Fibroblast of lung (primary cell): ENCODE measurements at regions not wholly inside any gene's neighbourhood (a gene's known extent, or its start where the extent isn't known, plus 50 kb on each side); places are given as distances from the start of the nearest gene placed in this dataset.

Source experiments
- DNase-seq, 2 donors: peaks; one replicate each; pipeline versions ENCODE4 v3.0.0 to v3.0.0-alpha.2; 2010; ENCODE audit warnings: low read depth in 2 of 2
- H2AFZ ChIP-seq: 2 replicates; pipeline ENCODE4 v1.5.1; 2012; ENCODE audit warnings: low read length, control low read depth, inconsistent platforms
- H3K27ac ChIP-seq: 2 replicates; pipeline ENCODE4 v1.5.1; 2011; ENCODE audit warnings: low read length, control low read depth; ENCODE audit not compliant: insufficient read depth
- H3K27me3 ChIP-seq: 2 replicates; pipeline ENCODE4 v1.5.1; 2011; ENCODE audit warnings: mild to moderate bottlenecking, low read length; ENCODE audit not compliant: control insufficient read depth, insufficient read depth
- H3K36me3 ChIP-seq: 2 replicates; pipeline ENCODE4 v1.5.1; 2011; ENCODE audit warnings: low read length; ENCODE audit not compliant: control insufficient read depth, insufficient read depth
- H3K4me1 ChIP-seq: 2 replicates; pipeline ENCODE4 v1.5.1; 2011; ENCODE audit warnings: low read length; ENCODE audit not compliant: control insufficient read depth, insufficient read depth; ENCODE audit errors: extremely low read depth
- H3K4me2 ChIP-seq: 2 replicates; pipeline ENCODE4 v1.5.1; 2011; ENCODE audit warnings: low read length, control low read depth; ENCODE audit not compliant: insufficient read depth; ENCODE audit errors: extremely low read depth
- H3K4me3 ChIP-seq, 4 experiments: fragments of 200-600 bp in 1 of 4; sonication (generic) in 1 of 4; replicated peaks in 1 of 4; 2 replicates each; pipeline ENCODE4 v1.5.1; 2011 to 2016; ENCODE audit warnings: low read length in 4 of 4, low read depth in 3 of 4, mild to moderate bottlenecking in 3 of 4, control low read depth in 2 of 4, inconsistent platforms in 1 of 4, mixed read lengths in 1 of 4; ENCODE audit not compliant: insufficient read depth in 1 of 4; ENCODE audit errors: control extremely low read depth in 1 of 4
- H3K79me2 ChIP-seq: 2 replicates; pipeline ENCODE4 v1.5.1; 2012; ENCODE audit warnings: mild to moderate bottlenecking, low read length, inconsistent platforms; ENCODE audit not compliant: control insufficient read depth, insufficient read depth
- H3K9ac ChIP-seq: 2 replicates; pipeline ENCODE4 v1.5.1; 2011; ENCODE audit warnings: mild to moderate bottlenecking, low read length, control low read depth; ENCODE audit not compliant: insufficient read depth
- H3K9me3 ChIP-seq: 2 replicates; pipeline ENCODE4 v1.5.1; 2012; ENCODE audit warnings: low read depth, low read length; ENCODE audit not compliant: control insufficient read depth, insufficient read depth
- H4K20me1 ChIP-seq: 2 replicates; pipeline ENCODE4 v1.5.1; 2011; ENCODE audit warnings: low read length; ENCODE audit not compliant: control insufficient read depth, insufficient read depth; ENCODE audit errors: extremely low read depth
- EZH2 ChIP-seq: IDR thresholded peaks from 2 replicates; pipeline ENCODE4 v1.5.1; 2012; ENCODE audit warnings: low read length, control low read depth, mild to moderate bottlenecking; ENCODE audit errors: missing control alignments
- TF ChIP-seq, protein P1 (sequence below), 2 donors: IDR thresholded peaks in 1 of 2; conservative IDR thresholded peaks in 1 of 2; 1 replicate in 1 of 2; 2 replicates in 1 of 2; pipeline ENCODE4 v1.5.1; 2011 to 2012; ENCODE audit warnings: low read length in 2 of 2, control low read depth in 1 of 2, inconsistent platforms in 1 of 2, low read depth in 1 of 2, mild to moderate bottlenecking in 1 of 2

DNA sequence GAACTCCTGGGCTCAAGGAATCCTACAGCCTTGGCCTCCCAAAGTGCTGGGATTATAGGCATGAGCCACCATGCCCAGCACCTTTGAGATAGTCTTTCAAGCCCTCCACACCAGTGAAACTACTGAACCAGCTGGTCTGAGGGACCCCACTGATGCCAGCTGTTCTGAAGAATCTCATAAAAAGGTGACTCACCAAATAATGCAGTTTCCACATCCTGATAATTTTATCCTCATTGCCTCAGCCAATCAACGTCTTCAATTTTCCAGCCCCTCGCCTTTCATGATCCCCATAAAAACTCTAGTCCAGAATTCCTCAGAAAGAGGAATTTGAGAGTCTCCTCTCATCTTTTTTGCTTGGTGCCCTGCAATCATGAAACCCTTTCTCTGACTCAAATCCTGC, 1691.6 kb upstream of the LRRTM3 start:
- Histone ChIP-seq H3K4me2 (no peak overlapping the region), H3K27me3 (no peaks in the 10 kb centered on the region), H3K4me3 (no peak overlapping the region), H2AFZ (no peak overlapping the region), H3K9me3 (no peaks in the 10 kb centered on the region), H3K36me3 (no peaks in the 10 kb centered on the region), H3K27ac (no peak overlapping the region), H3K9ac (no peak overlapping the region), H4K20me1 (no peaks in the 10 kb centered on the region), H3K4me1 (no peaks in the 10 kb centered on the region), H3K79me2 (no peaks in the 10 kb centered on the region)
- DNase-seq, result no peak
- TF ChIP-seq EZH2, result no peak
- TF ChIP-seq, protein P1, sequence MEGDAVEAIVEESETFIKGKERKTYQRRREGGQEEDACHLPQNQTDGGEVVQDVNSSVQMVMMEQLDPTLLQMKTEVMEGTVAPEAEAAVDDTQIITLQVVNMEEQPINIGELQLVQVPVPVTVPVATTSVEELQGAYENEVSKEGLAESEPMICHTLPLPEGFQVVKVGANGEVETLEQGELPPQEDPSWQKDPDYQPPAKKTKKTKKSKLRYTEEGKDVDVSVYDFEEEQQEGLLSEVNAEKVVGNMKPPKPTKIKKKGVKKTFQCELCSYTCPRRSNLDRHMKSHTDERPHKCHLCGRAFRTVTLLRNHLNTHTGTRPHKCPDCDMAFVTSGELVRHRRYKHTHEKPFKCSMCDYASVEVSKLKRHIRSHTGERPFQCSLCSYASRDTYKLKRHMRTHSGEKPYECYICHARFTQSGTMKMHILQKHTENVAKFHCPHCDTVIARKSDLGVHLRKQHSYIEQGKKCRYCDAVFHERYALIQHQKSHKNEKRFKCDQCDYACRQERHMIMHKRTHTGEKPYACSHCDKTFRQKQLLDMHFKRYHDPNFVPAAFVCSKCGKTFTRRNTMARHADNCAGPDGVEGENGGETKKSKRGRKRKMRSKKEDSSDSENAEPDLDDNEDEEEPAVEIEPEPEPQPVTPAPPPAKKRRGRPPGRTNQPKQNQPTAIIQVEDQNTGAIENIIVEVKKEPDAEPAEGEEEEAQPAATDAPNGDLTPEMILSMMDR (conservative IDR thresholded peaks at IDR 0.05 in 1 of 2, IDR thresholded peaks at IDR 0.05 in 1 of 2; ENCODE audit: low read depth in 1 of 2, low read length in 2 of 2), result no peak

DNA sequence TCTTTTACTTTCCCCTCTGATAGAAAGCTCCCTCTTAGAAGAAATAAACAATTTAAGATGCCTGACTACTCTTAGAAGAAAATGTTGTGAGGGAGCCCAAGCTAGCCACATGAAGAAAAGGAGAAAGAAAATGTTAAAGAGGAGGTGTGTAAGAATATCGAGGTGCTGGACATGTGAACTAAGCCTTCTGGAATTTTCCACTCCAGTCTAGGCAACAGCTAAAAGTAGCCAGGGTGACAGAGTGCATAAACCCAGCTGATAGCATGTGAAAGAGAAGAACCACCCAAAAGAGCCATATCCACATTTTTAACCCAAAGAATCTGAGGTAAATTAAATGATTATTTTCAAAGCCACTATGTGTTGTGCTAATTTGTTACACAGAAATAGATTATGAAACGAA, 1690.6 kb upstream of the LRRTM3 start:
- no peak for DNase-seq

DNA sequence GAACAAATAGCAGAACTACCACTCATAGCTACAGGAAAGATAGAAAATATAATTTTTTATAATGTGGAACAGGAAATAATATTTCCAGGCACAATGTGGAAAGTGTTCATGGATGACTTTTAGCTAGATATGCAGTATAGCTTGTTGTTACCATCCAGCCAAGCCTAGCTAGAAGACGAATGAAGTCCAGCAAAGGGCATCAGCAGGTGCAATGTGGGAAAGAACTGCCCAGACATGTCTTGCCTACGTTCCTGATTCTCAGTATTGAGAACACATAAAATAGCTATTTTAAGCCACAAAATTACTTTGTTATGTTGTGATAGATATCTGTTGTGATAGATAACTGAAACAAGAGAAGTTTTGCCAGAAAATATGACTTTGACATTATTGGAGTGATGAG, 1690.0 kb upstream of the LRRTM3 start:
- Histone ChIP-seq H2AFZ (no peak overlapping the region), H3K4me1 (no peaks in the 10 kb centered on the region), H3K36me3 (no peaks in the 10 kb centered on the region), H3K4me2 (no peak overlapping the region), H3K4me3 (no peak overlapping the region), H3K79me2 (no peaks in the 10 kb centered on the region), H4K20me1 (no peaks in the 10 kb centered on the region), H3K27me3 (no peaks in the 10 kb centered on the region), H3K9ac (no peak overlapping the region), H3K9me3 (no peaks in the 10 kb centered on the region), H3K27ac (no peak overlapping the region)
- DNase-seq, result no peak
- no peak for TF ChIP-seq EZH2
- TF ChIP-seq, protein P1 (conservative IDR thresholded peaks at IDR 0.05 in 1 of 2, IDR thresholded peaks at IDR 0.05 in 1 of 2; ENCODE audit: low read depth in 1 of 2, low read length in 2 of 2), result no peak

More for the DNA sequence above, 1690.6 kb upstream of the LRRTM3 start:
- Histone ChIP-seq H3K9me3 (no peaks in the 10 kb centered on the region), H3K9ac (no peak overlapping the region), H3K4me3 (no peak overlapping the region), H3K4me1 (no peaks in the 10 kb centered on the region), H3K79me2 (no peaks in the 10 kb centered on the region), H4K20me1 (no peaks in the 10 kb centered on the region), H3K27me3 (no peaks in the 10 kb centered on the region), H3K4me2 (no peak overlapping the region), H3K27ac (no peak overlapping the region), H3K36me3 (no peaks in the 10 kb centered on the region), H2AFZ (no peak overlapping the region)
- no peak for TF ChIP-seq EZH2
